B cell (primary cell): ENCODE measurements at regions not wholly inside any gene's neighbourhood (a gene's known extent, or its start where the extent isn't known, plus 50 kb on each side); places are given as distances from the start of the nearest gene placed in this dataset.

Experiments
- ATAC-seq: fragments of 200-7000 bp; cut with Tn5 transposase; one replicate; pipeline ENCODE4 v1.10.0; 2021; ENCODE audit warnings: low read depth, mild to moderate bottlenecking, moderate number of reproducible peaks, moderate library complexity
- CTCF ChIA-PET: fragments of 350-600 bp; sonication (Branson Sonifier 250); formaldehyde crosslinking; loops from one replicate; lab custom pipeline; 2021; ENCODE audit warnings: antibody characterized with exemption, inconsistent platforms; lab: Charles Lee
- POLR2A ChIA-PET: fragments of 350-600 bp; sonication (Branson Sonifier 250); formaldehyde crosslinking; loops from one replicate; lab custom pipeline; 2021; ENCODE audit warnings: antibody characterized with exemption; lab: Charles Lee
- DNase-seq: peaks from one replicate; pipeline ENCODE4 v3.0.0; 2013
- H2AFZ ChIP-seq: 2 replicates; pipeline ENCODE4 v1.6.1; 2012; ENCODE audit warnings: mild to moderate bottlenecking, low read depth, low read length; ENCODE audit not compliant: insufficient read depth, poor library complexity, severe bottlenecking
- H3K27ac ChIP-seq, 2 donors: 1 replicate in 1 of 2; 2 replicates in 1 of 2; pipeline ENCODE4 v1.5.1; 2012 to 2013; ENCODE audit warnings: low read length in 2 of 2, mild to moderate bottlenecking in 2 of 2, moderate library complexity in 1 of 2
- H3K27me3 ChIP-seq, 4 experiments: fragments of 200-600 bp in 1 of 4; sonication (generic) in 1 of 4; replicated peaks in 1 of 4; 1 replicate in 2 of 4; 2 replicates in 2 of 4; pipeline versions ENCODE4 v1.6.1 to v1.7.0; 2013 to 2016; ENCODE audit warnings: low read length in 3 of 4, mild to moderate bottlenecking in 2 of 4, mixed read lengths in 1 of 4, moderate library complexity in 1 of 4; ENCODE audit not compliant: insufficient read depth in 4 of 4, control insufficient read depth in 3 of 4; ENCODE audit errors: control extremely low read depth in 1 of 4
- H3K36me3 ChIP-seq, 2 experiments: replicated peaks in 1 of 2; 1 replicate in 1 of 2; 2 replicates in 1 of 2; pipeline versions ENCODE4 v1.6.1 to v1.7.1; 2013; ENCODE audit warnings: low read length in 1 of 2; ENCODE audit not compliant: insufficient read depth in 2 of 2, control insufficient read depth in 1 of 2; ENCODE audit errors: control extremely low read depth in 1 of 2, extremely low read depth in 1 of 2
- H3K4me1 ChIP-seq, 2 donors: fragments of 200-600 bp in 1 of 2; sonication (generic) in 1 of 2; 1 replicate in 1 of 2; 2 replicates in 1 of 2; pipeline versions ENCODE4 v1.5.1 to v1.6.1; 2013 to 2017; ENCODE audit warnings: low read length in 2 of 2; ENCODE audit not compliant: control insufficient read depth in 2 of 2, insufficient read depth in 2 of 2
- H3K4me2 ChIP-seq: replicated peaks from 2 replicates; pipeline ENCODE3; 2012; ENCODE audit warnings: mild to moderate bottlenecking, low read depth, low read length; ENCODE audit not compliant: poor library complexity, severe bottlenecking
- H3K4me3 ChIP-seq, 5 experiments: fragments of 200-600 bp in 1 of 5; sonication (generic) in 1 of 5; 1 replicate in 3 of 5; 2 replicates in 2 of 5; pipeline versions ENCODE4 v1.5.1 to v1.7.0; 2011 to 2016; ENCODE audit warnings: low read length in 4 of 5, mild to moderate bottlenecking in 4 of 5, low read depth in 2 of 5, control low read depth in 1 of 5, moderate library complexity in 1 of 5; ENCODE audit not compliant: insufficient read depth in 1 of 5; ENCODE audit errors: control extremely low read depth in 1 of 5, extremely low read depth in 1 of 5
- H3K79me2 ChIP-seq: fragments of 200-600 bp; sonication (generic); one replicate; pipeline ENCODE4 v1.6.0; 2016; ENCODE audit warnings: low read length; ENCODE audit not compliant: control insufficient read depth, insufficient read depth
- H3K9ac ChIP-seq: fragments of 200-600 bp; sonication (generic); 2 replicates; pipeline ENCODE4 v1.6.1; 2017; ENCODE audit warnings: mild to moderate bottlenecking, low read length, moderate library complexity
- H3K9me3 ChIP-seq, 3 donors: one replicate each; pipeline versions ENCODE4 v1.6.1 to v1.7.1; 2013; ENCODE audit warnings: low read length in 2 of 3; ENCODE audit not compliant: control insufficient read depth in 2 of 3, insufficient read depth in 1 of 3; ENCODE audit errors: control extremely low read depth in 1 of 3
- H4K20me1 ChIP-seq: 2 replicates; pipeline ENCODE4 v1.6.0; 2012; ENCODE audit warnings: mild to moderate bottlenecking, low read length; ENCODE audit not compliant: insufficient read depth, control insufficient read depth, poor library complexity, severe bottlenecking
- H3K27ac Mint-ChIP-seq: one replicate; pipeline ENCODE4 v1.8.0; 2021; ENCODE audit warnings: mixed read lengths
- H3K27me3 Mint-ChIP-seq: one replicate; pipeline ENCODE4 v1.8.0; 2021; ENCODE audit warnings: mixed read lengths
- H3K4me1 Mint-ChIP-seq: one replicate; pipeline ENCODE4 v1.8.0; 2021; ENCODE audit warnings: mixed read lengths
- H3K4me3 Mint-ChIP-seq: one replicate; pipeline ENCODE4 v1.8.0; 2021; ENCODE audit warnings: mixed read lengths
- H3K9me3 Mint-ChIP-seq: one replicate; pipeline ENCODE4 v1.8.0; 2022; ENCODE audit warnings: mixed read lengths; ENCODE audit not compliant: insufficient read depth
- EZH2 ChIP-seq: IDR thresholded peaks from 2 replicates; pipeline ENCODE4 v1.6.1; 2012; ENCODE audit warnings: borderline replicate concordance, low read depth, mild to moderate bottlenecking, moderate library complexity, low read length; ENCODE audit not compliant: insufficient read depth, poor library complexity, severe bottlenecking
- WGBS: methylation state at CpG from one replicate; pipeline ENCODE4 v1.1.5; 2013; ENCODE audit warnings: missing lambda C conversion rate; ENCODE audit not compliant: insufficient coverage; 5-methylcytosine and 5-hydroxymethylcytosine counted together
- intact Hi-C: fragments of 100-400 bp; cut with micrococcal nuclease; formaldehyde crosslinking; loops from one replicate; pipeline ENCODE4 v1.10.0; 2022
- TF ChIP-seq, protein P1 (sequence below): fragments of 200-600 bp; IDR thresholded peaks from one replicate; pipeline ENCODE4 v1.8.0; 2022; ENCODE audit warnings: antibody characterized with exemption, mild to moderate bottlenecking

DNA sequence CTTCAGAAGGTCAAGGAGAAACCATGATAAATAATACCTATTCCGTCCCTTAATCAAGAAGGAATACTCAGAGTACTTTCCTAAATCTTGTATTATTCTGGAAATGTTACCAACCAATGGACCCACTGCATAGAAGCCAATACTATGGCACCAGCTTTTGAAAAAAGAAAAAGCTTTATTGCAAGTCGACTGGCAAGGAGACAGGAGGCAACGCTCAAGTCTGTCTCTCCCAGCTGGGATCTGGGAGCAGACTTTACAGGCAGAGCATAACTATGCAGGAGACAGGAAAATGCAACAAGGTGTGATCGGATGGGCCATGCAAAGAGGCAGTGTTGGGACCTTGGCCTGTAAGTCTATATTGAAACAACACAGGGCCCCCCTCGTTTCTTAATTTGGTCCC, 132.4 kb downstream of the CHD9NB start:
- WGBS: 90% methylated on average over 4 of the region's 5 CpGs
- Histone ChIP-seq H3K4me3 (no peak overlapping the region), H3K4me1 (no peaks in the 10 kb centered on the region), H4K20me1 (no peaks in the 10 kb centered on the region), H3K9ac (no peak overlapping the region), H3K36me3 (no peaks in the 10 kb centered on the region), H3K27me3 (no peaks in the 10 kb centered on the region), H3K79me2 (no peaks in the 10 kb centered on the region), H3K9me3 (peaks cover 0 to 1% (median 0%) of the 10 kb centered on the region in 3 donors), H3K4me2 (no peak overlapping the region), H3K27ac (no peak overlapping the region), H2AFZ (no peak overlapping the region)
- TF ChIP-seq EZH2: no peak
- TF ChIP-seq, protein P1, sequence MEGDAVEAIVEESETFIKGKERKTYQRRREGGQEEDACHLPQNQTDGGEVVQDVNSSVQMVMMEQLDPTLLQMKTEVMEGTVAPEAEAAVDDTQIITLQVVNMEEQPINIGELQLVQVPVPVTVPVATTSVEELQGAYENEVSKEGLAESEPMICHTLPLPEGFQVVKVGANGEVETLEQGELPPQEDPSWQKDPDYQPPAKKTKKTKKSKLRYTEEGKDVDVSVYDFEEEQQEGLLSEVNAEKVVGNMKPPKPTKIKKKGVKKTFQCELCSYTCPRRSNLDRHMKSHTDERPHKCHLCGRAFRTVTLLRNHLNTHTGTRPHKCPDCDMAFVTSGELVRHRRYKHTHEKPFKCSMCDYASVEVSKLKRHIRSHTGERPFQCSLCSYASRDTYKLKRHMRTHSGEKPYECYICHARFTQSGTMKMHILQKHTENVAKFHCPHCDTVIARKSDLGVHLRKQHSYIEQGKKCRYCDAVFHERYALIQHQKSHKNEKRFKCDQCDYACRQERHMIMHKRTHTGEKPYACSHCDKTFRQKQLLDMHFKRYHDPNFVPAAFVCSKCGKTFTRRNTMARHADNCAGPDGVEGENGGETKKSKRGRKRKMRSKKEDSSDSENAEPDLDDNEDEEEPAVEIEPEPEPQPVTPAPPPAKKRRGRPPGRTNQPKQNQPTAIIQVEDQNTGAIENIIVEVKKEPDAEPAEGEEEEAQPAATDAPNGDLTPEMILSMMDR: no peak
- Mint-ChIP-seq H3K27ac (no peak overlapping the region), H3K9me3 (peaks cover 3% of the 10 kb centered on the region), H3K4me1 (no peaks in the 10 kb centered on the region), H3K4me3 (no peak overlapping the region), H3K27me3 (peaks cover 11% of the 10 kb centered on the region)
- intact Hi-C loops: no loop called here
- no peak for DNase-seq
- ChIA-PET POLR2A (no interaction called here), CTCF (no interaction called here)
- no peak for ATAC-seq

DNA sequence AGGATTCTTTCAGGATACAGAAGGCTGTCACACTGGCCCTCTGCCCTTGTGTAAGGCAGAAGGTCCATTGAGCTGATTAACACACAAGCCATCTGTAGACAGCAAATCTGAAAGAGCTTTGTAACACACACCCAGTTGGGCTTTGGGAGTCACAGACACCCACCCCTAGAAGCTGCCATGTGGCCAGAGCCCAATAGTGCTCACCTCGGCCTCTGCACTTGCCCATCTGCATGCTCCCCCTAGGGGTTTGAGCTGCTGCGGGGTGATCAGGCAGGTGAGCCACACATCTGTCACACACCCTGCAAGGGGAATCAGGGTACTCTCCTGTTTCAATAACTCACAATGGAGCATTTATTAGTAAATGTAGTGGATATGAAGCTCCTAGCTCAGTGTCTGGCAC, 138.3 kb downstream of the CHD9NB start:
- Mint-ChIP-seq H3K4me3 (no peak overlapping the region), H3K4me1 (no peaks in the 10 kb centered on the region), H3K9me3 (no peaks in the 10 kb centered on the region), H3K27me3 (peaks cover 8% of the 10 kb centered on the region), H3K27ac (no peak overlapping the region)
- ChIA-PET POLR2A (no interaction called here), CTCF (interaction anchor here (1.3 kb wide), 1 partner anchor 723 kb away, joined by 5 read pairs; no protein-coding TSS in a partner anchor)
- Histone ChIP-seq H3K4me2 (no peak overlapping the region), H2AFZ (no peak overlapping the region), H3K27me3 (no peaks in the 10 kb centered on the region), H3K27ac (no peak overlapping the region), H3K4me1 (no peaks in the 10 kb centered on the region), H3K79me2 (no peaks in the 10 kb centered on the region), H3K4me3 (no peak overlapping the region), H3K9ac (no peak overlapping the region), H3K9me3 (no peaks in the 10 kb centered on the region), H4K20me1 (no peaks in the 10 kb centered on the region), H3K36me3 (no peaks in the 10 kb centered on the region)
- no CpG with 5 or more reads among the region's 2 CpGs for WGBS
- intact Hi-C loops: no loop called here
- TF ChIP-seq, protein P1: no peak
- TF ChIP-seq EZH2: no peak
- ATAC-seq (no peak), DNase-seq (no peak)
